ENCODE measurements at regions not wholly inside any gene's neighbourhood (a gene's known extent, or its start where the extent isn't known, plus 50 kb on each side); places are given as distances from the start of the nearest gene placed in this dataset.

DNA sequence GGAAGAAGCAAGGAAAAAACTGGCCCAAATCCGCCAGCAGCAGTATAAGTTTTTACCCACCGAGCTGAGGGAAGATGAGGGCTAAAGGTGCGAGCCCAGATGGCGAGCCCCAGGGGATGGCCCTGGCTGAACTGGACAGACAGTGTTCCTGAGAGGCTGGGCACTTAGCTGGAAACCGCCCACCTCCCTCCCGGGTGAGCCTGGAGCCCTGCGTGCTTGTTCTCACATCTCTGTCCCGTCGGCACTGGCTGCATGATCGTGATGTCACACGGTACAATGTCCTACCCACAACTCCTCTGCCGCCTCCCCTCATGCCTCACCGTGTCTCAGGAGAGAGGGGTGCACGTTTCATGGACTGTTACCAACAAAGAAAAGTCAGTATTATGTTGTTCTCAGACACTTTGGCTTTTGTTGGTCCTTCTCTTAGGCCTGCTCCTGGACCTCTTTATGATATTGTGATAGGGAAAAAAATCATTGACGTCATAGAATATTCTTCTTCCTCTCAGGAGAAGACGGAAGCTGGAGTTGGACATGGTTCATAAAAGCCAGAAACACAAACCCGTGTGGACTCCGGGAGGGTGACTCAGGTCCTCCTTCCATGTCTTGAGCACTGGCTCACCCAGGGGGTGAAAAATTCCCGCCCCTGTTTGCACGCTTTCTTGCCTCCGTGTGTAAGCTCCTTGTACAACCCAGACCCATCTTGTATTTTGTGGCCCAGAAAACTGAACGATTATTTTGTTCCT lies 201.8 kb upstream of the TPM1 start:
- DNase-seq (ENCODE audit: low read depth), result no peak

DNA sequence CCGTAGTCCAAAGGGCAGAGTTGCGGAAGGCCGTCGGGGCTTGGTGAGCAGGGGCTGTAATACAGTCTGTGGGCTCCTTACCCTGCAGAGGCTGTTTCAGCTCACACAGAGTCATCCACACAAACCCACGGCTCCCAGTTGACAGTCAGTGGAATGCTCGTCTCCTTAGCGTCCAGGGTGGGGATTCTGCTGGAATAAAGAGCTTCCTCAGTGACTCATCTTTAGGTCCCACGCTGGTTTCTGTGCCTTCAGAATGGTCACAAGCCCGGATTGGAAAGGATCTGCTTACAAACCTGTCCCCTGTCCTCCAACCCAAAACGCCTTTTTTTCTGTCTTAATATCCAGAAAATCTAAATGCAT lies 201.3 kb upstream of the TPM1 start:
- DNase-seq (ENCODE audit: low read depth), result no peak

DNA sequence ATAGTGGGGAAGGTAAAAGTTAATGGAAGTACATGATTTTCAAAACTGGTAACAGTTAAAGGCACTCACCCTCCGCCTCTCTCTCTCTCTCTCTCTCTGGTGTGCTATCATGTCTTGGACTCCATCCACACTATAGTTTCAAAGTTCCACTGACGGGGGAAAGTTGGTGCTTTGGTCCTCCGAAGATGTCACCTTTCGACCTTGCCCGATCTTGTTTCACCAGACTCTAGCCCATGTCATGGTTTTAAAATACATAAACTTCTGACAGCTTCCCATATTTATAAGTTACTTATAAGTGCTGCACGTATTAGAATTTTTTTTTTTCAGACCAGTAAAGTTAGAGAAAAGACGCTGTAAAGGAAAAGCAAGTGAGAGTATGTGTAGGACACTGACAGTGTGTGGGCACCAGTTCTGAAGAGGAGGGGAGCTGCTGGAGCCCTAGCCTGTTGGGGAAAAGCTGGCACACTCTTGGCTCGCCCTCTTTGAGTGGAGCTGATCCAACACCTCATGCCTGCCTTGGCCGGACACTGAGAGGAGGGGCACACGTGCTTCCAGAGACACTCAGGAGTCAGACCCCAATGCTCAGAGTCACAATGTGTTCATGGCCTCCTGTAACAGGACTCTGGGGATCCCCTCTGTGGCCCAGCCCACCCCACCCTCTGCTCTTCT lies 200.5 kb upstream of the TPM1 start:
- DNase-seq (ENCODE audit: low read depth), result no peak

DNA sequence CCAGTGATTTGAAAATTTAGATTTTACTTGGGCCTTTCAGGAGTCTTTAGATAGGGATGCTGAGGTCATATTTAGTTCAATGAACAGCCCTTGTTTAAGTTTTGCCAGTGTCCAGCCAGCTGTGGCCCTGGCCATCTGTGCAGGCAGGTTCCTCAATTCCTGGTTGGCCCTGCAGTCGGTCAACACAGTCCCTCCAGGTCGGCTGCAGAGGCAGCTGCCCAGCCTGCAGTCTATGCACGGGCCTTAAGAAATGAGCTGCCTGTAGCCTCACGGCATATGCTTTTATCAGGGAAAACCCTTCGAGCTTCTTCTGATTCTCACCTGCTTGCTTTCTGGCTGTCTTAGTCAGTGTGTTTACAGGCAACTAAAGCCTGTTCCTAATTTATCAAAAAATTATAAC lies 199.2 kb upstream of the TPM1 start:
- no peak for DNase-seq (ENCODE audit: low read depth)

DNA sequence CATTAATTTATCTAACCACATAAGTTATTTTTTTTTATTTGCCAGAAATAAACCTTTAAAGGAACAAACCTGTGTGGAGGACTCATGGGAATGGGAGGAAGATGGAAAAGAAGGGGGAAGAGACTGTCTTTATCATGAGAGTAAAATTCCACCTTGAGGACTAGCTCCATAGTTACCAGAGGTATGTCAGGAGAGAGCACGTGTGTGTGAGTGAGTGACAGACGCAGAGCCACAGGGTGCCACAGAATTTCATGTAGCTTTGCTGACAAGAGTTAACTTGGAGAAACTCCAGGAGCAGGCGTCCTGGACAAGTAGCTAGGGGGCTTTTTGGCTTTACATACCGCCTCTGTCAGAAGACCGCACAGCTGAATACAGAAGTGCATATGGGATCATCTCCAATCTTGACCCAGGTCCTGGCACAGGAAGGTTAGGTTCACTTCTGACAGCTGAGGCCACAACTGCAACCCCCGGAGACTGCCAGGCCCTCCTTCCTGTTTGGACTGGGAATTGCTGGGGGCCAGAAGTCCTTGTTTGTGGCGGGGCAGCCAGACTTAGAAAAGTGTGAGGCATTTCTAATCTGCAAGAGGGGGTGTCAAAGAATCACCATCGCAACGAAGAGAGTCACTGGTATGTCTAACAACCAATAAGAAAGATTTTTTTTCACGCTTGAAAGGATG lies 197.8 kb upstream of the TPM1 start:
- no peak for DNase-seq (ENCODE audit: low read depth)

DNA sequence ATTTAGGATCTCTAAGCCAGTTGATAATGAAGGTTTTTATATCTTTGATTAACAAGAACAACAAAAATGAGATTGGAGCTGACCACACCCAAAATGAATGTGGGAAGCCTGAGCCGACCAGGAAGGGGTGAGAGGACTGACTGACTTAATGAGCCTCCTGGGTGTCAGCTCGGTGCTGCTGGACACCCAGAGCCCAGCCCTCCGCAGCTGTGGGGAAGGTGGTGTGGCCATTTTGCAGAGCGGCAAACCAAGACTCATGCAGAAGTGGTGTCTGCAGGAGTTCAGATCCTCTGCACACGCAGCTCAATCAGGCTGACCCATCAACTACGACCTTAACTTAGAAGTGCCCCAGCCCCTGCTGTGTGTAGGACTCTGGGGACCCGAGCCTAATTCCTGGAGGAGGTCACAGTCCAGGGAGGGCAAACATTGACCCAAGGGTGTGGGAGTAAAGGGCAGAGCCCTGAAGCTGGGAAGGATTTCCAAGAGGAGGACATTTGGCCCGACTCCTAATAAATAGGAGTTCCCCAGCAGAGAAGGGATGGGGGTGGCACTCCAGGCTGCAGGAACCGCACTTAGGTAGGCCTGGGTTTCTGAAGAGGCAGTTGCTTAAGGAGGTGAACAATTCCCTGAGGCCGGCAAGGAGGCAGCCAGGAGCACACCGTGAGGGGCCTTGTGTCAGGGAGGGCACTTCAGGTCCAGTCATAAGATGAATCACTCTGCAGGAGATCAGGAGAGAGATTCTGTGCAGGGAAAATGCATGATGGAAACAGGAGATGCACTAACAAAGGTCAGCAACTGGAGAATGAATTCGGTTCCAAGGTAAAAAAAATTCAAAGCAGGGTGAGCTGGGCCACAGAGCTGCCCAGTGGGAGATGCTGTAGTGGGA lies 197.1 kb upstream of the TPM1 start:
- no peak for DNase-seq (ENCODE audit: low read depth)

DNA sequence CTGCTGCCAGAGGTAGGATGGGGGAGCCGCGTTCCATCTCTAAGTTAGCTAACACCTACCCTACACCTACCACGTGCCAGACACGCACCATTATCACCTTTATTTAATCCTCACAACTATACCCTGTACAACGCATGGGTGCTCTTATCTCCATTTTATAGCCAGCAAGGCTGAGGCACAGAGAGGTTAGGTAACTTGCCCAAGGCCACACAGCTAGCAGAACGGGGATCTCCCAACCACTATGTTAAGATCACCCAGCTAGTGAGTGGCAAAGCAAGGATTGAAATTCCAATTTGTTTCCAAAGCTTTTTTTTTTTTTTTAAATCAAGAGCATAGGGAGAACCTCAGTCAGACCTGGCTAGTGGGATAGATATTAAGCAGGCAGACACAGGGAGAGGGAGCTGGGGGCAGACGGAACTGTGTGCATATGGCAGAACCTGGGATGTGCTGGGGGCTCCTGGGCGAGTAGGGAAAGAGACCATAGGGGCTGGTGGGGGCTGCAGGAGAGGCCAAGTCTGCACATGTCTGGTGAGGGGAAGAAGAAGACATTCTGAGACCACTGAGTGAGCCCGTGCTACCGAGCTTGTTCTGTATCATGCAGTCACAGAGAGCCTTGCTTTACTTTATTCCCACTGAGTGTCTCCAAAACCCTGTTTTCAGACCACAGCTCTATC lies 196.3 kb upstream of the TPM1 start:
- DNase-seq (ENCODE audit: low read depth), result no peak

DNA sequence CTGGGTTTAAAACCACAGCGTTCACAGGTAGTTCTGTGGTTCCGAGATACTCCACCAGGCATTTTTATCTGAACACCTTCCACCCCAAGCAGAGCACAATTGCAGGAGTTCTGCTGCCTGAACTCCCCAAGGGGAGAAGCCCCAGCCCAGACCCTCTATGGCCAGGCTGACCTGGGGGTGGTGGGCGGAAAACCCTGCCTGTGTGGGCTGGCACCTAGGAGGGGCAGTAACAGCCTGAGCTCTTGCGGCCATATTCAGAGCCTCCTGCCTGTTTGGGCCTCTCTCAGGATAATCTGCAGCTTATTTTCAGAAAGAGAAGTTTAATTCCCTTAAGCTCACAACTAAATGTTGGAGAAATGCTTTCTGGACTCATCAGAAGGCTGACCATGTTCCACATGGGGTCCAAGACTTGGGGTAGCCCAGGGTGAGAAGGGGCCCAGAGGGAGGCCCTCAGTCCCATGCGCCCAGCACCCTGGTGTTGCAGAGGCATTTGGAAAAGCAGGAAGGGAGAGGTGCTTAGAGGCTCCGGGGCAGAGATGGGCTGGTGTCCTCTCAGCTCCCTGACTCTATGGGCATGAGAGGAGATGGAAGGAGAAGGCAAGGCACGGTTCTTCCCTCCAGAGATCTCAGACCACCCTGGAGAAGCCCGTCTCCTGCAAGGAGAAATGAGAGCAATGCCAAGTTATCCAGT lies 195.6 kb upstream of the TPM1 start:
- DNase-seq (ENCODE audit: low read depth), result no peak

DNA sequence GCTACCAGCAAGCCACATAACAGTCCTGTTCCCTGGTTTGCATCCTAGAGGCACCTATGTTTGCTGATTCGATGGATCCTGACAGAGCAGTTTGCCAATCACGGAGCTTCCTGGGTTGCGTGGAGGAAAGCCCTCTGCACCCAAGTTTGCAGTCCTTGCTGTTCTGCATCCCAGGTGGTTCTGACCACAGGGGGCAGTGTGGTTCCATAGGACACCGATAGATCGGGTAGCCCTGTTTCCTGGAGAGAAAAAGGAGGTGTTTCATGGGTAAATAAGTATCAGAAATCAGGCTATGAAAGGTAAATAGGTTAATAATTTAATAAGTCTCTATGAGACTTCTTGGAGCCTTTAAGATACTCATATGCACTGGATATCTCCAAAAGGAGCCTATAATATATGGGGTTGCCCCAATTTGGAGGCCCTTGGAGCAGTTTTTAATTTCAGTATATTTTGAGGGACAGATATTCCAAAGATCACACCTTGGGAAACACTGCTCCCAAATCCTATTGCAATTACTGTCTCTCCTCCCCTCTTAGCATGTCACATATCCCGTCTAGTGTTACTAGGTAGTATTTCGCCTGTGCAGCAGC lies 194.6 kb upstream of the TPM1 start:
- no peak for DNase-seq (ENCODE audit: low read depth)

DNA sequence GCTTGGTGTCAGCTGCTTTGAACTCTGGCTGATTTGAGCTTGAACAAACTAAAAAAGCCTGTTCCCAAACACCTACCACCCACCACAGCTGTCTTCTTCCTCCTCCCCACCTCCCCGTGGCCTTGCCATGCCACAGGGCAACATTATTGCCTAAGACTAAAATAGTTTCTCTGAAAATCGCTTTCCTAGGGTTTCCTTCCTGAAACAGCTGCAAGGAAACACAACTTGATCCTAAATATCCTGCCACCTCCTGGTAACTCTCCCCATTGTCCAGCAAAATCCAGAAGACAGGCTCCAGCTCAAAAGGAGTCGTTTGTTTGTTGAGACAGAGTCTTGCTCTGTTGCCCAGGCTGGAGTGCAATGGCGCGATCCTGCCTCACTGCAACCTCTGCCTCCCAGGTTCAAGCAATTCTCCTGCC lies 193.9 kb upstream of the TPM1 start:
- no peak for DNase-seq (ENCODE audit: low read depth)

DNA sequence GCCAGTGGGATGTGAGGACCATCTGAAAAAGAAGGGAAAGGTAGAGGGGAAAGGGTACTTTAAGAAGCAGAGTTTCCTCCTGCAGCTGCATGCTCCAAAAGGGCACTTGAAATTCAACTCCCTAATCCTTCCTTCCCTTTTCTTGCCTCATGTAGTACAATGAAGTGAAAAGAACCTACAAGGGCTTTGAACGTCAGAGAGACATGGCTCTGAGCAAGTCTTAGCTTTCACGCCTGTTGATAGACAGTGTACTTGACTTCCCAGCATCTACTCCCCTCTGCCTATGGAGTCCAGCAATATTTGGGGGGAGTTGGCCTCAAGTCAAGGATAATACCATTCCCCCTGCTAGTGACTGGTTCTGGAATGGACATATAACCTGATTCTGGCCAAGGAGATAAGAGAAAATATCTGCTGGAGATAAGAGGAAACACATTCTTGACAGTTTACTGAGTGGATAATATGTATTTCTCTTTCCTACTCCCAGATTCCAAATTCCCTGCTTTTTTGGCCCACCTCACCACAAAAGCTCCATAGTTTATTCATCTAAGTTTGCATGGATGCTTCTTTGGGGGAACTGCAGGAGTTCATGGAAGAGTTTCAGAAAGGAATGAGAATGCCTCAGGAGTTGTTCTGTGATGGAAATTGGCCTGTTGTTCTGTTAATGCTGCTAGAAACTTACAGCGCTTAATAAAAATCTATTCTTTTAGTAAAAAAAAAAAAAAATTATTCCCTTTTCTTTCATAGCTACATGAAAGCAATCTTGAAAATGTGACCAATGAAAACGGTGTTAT lies 193.0 kb upstream of the TPM1 start:
- DNase-seq (ENCODE audit: low read depth), result no peak

DNA sequence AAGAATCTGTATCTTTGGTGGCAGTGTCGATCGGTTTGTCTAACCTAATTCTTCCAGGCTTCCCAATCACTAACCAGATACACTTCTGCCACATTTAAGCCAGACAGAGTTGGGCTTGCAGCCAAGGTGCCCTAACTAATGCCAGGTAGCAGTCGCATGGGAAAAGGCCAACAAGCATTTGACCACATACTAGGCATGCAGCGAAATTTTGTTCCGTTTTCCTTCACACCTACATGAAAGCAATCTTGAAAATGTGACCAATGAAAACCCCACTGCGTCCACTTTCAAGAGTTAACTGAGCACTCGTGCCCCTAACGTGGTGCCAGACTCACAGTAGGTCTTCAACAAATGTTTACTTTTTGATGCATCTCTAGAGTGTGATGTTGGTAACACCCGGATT lies 192.2 kb upstream of the TPM1 start:
- DNase-seq (ENCODE audit: low read depth), result no peak

DNA sequence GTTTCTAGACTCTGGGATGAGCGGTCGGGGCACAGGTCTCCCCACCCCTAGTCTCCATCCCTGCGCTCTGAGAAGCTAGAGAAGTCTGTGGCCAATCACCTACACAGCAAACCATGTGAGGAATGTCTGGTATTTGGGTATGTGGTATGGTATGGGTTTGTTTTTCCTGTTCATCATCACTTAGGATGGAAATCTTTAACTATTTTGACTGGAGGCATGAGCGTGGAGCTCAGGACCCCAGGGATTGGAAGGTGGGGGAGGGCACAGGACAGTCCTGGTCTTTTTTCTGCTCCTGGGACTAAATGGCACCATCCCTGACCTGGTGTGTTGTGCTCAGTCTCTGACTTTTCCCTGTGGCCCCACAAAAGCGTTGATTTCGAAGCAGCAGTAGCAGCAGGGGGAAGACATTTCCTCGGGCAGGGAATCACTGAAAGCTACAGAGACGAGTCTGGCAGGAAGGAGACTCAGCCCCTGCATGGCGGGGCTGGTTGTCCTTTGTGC lies 191.7 kb upstream of the TPM1 start:
- no peak for DNase-seq (ENCODE audit: low read depth)

DNA sequence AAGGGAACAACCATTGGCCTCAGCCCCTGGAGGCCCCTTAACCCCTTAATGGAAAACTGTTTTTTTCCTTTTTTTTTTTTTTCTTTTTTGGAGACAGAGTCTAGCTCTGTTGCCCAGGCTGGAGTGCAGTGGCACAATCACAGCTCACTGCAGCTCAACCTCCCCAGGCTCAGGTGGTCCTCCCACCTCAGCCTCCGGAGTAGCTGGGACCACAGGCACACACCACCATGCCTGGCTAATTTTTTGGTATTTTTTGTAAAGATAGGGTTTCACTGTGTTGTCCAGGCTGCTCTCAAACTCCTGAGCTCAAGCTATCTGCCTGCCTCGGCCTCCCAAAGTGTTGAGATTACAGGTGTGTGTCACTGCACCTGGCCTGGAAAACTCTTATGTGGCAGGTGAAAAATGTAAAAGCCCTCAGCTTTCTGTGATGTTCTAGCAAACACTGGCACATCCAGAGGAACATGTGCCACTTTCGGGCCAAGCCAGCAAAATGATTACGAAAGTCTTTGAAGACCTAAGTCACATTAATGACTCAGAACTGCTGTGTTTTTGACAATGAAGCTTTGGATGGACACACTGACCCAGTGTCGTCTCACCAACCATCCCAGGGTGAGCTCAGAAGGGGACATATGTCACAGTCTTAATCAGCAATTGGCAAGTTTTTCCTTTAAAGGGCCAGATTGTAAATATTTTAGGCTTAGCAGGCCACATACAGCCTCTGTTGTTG lies 189.3 kb upstream of the TPM1 start:
- no peak for DNase-seq (ENCODE audit: low read depth)

DNA sequence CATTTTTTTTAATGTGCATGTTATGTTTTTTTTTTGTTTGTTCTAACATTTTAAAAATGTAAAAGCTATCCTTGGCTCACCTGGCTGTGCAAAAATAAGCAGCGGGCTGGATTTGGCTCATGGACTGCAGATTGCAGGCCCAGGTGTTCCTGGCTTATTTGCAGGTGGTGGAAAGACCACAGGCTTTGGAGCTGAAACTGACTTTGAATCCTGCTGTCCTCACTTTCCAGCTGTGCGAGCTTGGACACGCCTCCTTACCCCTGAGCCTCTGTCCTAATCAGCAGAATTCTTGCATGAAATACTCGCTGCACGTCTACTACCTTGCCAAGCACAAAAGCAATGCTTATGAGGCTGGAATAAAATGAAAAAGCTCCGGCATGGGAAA lies 188.7 kb upstream of the TPM1 start:
- no peak for DNase-seq (ENCODE audit: low read depth)

DNA sequence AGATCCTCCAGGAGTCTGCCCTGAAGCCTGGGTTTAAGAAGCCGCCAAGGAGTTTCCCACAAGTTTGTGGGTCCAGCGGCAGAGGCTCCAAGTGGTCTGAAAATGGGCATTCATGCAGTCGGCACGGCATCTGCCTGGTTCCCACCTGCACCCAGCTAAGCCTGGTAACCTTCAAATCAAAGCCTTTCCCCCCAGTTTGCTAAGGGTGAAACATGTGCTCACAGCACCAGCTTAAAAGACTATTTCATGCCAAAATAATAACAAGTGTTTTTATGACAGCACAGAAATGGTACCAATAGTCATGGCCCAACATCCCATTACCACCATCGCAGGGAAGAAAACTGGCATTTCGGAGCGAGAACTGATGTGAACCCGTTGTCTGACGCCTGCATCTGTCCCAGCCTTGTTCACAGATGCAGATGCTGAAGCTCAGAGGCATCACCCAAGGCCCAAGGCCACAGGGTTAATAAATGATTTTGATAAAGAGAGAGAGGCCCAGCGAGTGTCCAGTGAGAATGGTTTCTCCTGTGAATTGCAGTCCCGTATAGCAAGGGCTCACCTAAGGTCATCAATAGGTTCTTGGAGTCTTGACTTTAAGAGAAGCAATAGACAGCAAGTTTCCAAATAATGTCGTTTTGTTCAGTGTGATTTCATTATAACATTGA lies 188.0 kb upstream of the TPM1 start:
- no peak for DNase-seq (ENCODE audit: low read depth)

DNA sequence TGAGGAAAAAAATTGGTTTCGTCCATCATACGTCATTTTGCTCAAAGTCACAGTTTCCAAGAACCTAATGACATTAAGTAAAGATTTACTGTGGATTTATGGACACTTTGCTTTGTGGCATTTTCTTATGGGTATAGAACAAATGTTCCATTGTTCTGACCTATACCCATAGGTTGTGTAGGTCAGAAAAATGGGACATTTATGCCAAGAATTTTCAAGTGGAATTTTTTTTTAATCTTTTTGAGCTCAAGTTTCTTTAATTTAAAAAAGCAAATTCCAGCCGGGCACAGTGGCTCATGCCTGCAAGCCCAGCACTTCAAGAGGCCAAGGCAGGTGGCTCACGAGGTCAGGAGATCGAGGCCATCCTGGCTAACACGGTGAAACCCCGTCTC lies 187.5 kb upstream of the TPM1 start:
- no peak for DNase-seq (ENCODE audit: low read depth)

DNA sequence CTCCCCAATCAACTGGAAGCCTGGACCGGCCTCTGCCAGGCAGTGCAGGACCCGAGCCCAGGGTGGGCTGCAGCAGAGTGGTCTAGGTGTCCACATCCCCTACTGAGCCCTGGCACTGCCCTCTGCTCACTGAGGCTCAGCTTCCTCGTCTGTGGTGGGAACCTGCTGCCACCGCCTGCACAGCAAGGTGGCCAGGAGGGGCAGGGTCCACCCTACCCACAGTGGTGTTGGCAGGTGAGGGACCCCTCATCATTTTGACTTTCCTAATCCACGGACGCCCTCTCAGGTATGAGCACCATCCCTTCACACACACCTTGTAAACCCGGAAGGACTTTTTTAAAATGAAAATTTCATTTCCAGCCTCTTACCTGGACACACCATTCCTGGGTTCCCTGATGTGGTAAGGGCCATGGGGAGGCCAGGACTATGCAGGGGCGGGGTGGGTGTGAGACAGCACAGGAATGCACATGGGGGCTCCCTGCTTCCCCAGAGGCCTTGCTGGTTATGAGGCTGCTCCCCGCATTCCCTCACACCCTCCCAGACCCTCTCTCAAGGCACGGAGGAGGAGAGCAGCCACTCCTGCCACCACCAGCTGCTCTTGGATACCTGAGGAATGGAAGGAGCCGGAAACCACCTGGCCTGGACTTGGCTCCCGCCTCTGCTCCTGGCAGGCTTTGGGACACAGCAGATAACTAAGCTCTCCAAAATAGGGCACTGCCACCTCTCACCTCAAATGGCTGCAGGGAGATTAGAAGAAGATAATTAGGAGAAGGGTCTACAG lies 185.9 kb upstream of the TPM1 start:
- DNase-seq (ENCODE audit: low read depth), result no peak
